ENCODE measurements at regions not wholly inside any gene's neighbourhood (a gene's known extent, or its start where the extent isn't known, plus 50 kb on each side); places are given as distances from the start of the nearest gene placed in this dataset.

DNA sequence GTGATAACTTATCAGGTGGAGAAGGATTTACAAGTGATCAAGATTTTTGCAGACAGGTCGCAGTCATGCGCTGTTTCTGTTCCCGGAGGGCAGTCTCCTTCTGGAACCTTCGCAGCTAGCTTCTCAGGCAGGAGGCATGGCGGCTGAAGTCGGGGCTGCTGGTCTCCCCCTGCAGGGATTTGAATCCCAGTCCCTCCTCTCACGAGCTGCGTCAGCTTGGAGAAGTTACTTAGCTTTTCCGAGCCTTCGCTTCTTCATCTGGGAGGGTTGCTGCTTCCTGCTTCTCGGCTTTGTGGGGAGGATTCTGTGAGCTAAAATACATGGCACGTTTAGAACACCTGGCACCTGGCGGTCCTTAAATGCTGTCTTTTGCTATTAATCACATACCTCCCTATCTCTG lies 287.8 kb upstream of the FOXF1 start:
- TF ChIP-seq, protein P1, sequence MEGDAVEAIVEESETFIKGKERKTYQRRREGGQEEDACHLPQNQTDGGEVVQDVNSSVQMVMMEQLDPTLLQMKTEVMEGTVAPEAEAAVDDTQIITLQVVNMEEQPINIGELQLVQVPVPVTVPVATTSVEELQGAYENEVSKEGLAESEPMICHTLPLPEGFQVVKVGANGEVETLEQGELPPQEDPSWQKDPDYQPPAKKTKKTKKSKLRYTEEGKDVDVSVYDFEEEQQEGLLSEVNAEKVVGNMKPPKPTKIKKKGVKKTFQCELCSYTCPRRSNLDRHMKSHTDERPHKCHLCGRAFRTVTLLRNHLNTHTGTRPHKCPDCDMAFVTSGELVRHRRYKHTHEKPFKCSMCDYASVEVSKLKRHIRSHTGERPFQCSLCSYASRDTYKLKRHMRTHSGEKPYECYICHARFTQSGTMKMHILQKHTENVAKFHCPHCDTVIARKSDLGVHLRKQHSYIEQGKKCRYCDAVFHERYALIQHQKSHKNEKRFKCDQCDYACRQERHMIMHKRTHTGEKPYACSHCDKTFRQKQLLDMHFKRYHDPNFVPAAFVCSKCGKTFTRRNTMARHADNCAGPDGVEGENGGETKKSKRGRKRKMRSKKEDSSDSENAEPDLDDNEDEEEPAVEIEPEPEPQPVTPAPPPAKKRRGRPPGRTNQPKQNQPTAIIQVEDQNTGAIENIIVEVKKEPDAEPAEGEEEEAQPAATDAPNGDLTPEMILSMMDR (optimal IDR thresholded peaks at IDR 0.05 in 1 of 3, IDR thresholded peaks at IDR 0.05 in 1 of 3, conservative IDR thresholded peaks at IDR 0.05 in 1 of 3; ENCODE audit: extremely low read depth in 1 of 3, insufficient read depth in 2 of 3, low read length in 3 of 3): no peak
- TF ChIP-seq EZH2 (IDR thresholded peaks at IDR 0.05; ENCODE audit: low read length): no peak

Data from keratinocyte (primary cell).